Gastrocnemius medialis (tissue), 4 donors: ENCODE measurements at regions not wholly inside any gene's neighbourhood (a gene's known extent, or its start where the extent isn't known, plus 50 kb on each side); places are given as distances from the start of the nearest gene placed in this dataset.

Experiments used
- ATAC-seq, 2 donors: fragments of 150-250 bp; one replicate each; pipeline ENCODE4 v1.9.1; 2016
- DNase-seq, 2 donors: peaks; one replicate each; pipeline ENCODE4 v3.0.0-alpha.2; 2019
- H3K27ac ChIP-seq, 4 donors: fragments of 200-600 bp; sonication (generic); 1 replicate in 1 of 4; 2 replicates in 3 of 4; pipeline ENCODE4 v1.5.1; 2016 to 2018; ENCODE audit warnings: mild to moderate bottlenecking in 2 of 4, moderate library complexity in 1 of 4
- H3K27me3 ChIP-seq, 3 donors: fragments of 200-600 bp; sonication (generic) in 2 of 3; 1 replicate in 1 of 3; 2 replicates in 2 of 3; pipeline versions ENCODE4 v1.5.1 to v1.6.0; 2016 to 2019; ENCODE audit warnings: mild to moderate bottlenecking in 1 of 3, moderate library complexity in 1 of 3
- H3K36me3 ChIP-seq, 2 donors: fragments of 200-600 bp; sonication (generic) in 1 of 2; one replicate each; pipeline ENCODE4 v1.5.1; 2017 to 2018
- H3K4me1 ChIP-seq, 2 donors: fragments of 200-600 bp; sonication (generic) in 1 of 2; one replicate each; pipeline ENCODE4 v1.5.1; 2016 to 2017; ENCODE audit warnings: mild to moderate bottlenecking in 2 of 2
- H3K4me3 ChIP-seq, 4 donors: fragments of 200-600 bp; sonication (generic) in 3 of 4; 1 replicate in 1 of 4; 2 replicates in 3 of 4; pipeline ENCODE4 v1.5.1; 2016 to 2019; ENCODE audit warnings: mild to moderate bottlenecking in 2 of 4
- H3K9me3 ChIP-seq, 3 donors: fragments of 200-600 bp; sonication (generic) in 2 of 3; 1 replicate in 1 of 3; 2 replicates in 2 of 3; pipeline ENCODE4 v1.5.1; 2016 to 2019
- POLR2A ChIP-seq, 2 donors: fragments of 450-650 bp; IDR thresholded peaks; one replicate each; pipeline ENCODE4 v1.6.1; 2017; ENCODE audit warnings: antibody characterized with exemption in 2 of 2, mild to moderate bottlenecking in 2 of 2, moderate library complexity in 2 of 2
- in situ Hi-C, 4 donors: fragments of 200-750 bp; cut with MboI; loops; one replicate each; pipeline versions ENCODE4 v1.15.0 to v1.8.0; 2017; ENCODE audit warnings: low sequenced_read_pairs in 4 of 4
- intact Hi-C: fragments of 100-400 bp; cut with DNase I; formaldehyde crosslinking; loops from one replicate; pipeline ENCODE4 v1.15.1; 2023; ENCODE audit warnings: low total_unique reads
- TF ChIP-seq, protein P1 (sequence below), 5 experiments: fragments of 450-650 bp in 3 of 5; fragments of 200-600 bp in 2 of 5; sonication (generic) in 2 of 5; IDR thresholded peaks in 4 of 5; conservative IDR thresholded peaks in 1 of 5; 1 replicate in 4 of 5; 2 replicates in 1 of 5; pipeline ENCODE4 v1.5.1; 2016 to 2019; ENCODE audit warnings: antibody characterized with exemption in 5 of 5, mild to moderate bottlenecking in 3 of 5, moderate library complexity in 3 of 5

DNA sequence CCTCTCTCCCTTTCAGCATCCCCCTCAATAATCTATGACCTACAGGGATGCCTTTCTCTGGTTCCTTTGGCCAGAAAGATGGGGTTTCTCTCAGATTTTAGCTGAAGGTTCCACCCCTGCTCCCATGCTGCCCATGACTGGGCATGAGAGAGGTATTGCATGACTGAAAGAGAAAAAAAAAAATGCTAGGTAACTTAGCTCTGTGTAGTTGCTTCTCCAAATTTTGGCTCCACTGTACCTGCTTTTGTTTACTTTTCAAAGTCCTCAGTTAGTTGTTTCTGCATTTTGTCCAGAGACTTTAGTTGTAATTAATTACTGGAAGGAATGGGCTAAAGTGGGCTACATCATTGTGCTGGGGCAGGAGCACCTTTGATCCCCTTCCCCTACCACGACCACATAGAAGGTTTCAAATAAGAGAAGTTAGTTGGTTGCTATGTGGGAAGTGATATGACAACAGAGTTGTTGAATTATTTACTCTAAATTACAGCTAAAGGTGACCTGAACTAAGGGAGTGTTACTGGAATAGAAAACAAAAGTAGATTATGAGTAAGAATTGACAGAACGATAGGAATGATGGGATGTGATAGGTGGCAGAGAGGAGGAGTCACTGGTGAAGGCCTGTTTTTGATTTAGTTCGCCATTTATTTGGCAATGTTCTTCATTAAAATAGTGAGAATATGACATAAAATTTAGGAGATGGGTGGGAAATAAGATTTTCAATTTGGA, 605.4 kb upstream of the NR2F2 start:
- no peak overlapping the region for H3K27ac ChIP-seq
- no peaks in the 10 kb centered on the region for H3K4me1 ChIP-seq
- TF ChIP-seq POLR2A (IDR thresholded peaks at IDR 0.05), result no peak
- TF ChIP-seq, protein P1, sequence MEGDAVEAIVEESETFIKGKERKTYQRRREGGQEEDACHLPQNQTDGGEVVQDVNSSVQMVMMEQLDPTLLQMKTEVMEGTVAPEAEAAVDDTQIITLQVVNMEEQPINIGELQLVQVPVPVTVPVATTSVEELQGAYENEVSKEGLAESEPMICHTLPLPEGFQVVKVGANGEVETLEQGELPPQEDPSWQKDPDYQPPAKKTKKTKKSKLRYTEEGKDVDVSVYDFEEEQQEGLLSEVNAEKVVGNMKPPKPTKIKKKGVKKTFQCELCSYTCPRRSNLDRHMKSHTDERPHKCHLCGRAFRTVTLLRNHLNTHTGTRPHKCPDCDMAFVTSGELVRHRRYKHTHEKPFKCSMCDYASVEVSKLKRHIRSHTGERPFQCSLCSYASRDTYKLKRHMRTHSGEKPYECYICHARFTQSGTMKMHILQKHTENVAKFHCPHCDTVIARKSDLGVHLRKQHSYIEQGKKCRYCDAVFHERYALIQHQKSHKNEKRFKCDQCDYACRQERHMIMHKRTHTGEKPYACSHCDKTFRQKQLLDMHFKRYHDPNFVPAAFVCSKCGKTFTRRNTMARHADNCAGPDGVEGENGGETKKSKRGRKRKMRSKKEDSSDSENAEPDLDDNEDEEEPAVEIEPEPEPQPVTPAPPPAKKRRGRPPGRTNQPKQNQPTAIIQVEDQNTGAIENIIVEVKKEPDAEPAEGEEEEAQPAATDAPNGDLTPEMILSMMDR (IDR thresholded peaks at IDR 0.05 in 4 of 5, conservative IDR thresholded peaks at IDR 0.05 in 1 of 5), result no peak
- intact Hi-C loops, result no loop called here
- no peaks in the 10 kb centered on the region for H3K27me3 ChIP-seq
- in situ Hi-C loops, result no loop called here
- no peaks in the 10 kb centered on the region for H3K36me3 ChIP-seq
- no peak overlapping the region for H3K4me3 ChIP-seq
- no peaks in the 10 kb centered on the region for H3K9me3 ChIP-seq
- ATAC-seq, result no peak
- DNase-seq, result no peak

DNA sequence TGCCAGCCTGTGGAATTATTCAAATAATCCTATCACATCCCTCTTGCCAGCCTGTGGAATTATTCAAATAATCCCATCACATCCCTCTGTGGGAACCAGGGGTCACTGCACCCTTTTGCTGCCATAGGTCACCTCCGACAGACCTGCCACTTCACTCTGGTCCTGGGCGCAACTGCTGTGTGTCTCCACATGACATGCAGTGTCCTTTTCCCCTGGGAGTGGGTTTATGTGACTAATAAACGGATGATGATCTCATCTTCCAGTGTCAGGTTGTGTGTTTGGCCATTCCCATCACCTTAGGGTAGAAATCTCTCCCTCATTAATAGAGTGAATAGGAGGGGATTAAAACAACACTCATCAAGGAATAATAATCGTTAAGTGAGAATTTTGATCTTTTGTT, 603.6 kb upstream of the NR2F2 start:
- Histone ChIP-seq H3K27ac (no peak overlapping the region), H3K9me3 (no peaks in the 10 kb centered on the region), H3K4me3 (no peak overlapping the region), H3K36me3 (no peaks in the 10 kb centered on the region), H3K4me1 (no peaks in the 10 kb centered on the region), H3K27me3 (no peaks in the 10 kb centered on the region)
- intact Hi-C loops (no loop called here), in situ Hi-C loops (no loop called here)
- ATAC-seq, result no peak
- DNase-seq, result no peak
- TF ChIP-seq POLR2A (IDR thresholded peaks at IDR 0.05), result no peak
- TF ChIP-seq, protein P1 (IDR thresholded peaks at IDR 0.05 in 4 of 5, conservative IDR thresholded peaks at IDR 0.05 in 1 of 5), result no peak

DNA sequence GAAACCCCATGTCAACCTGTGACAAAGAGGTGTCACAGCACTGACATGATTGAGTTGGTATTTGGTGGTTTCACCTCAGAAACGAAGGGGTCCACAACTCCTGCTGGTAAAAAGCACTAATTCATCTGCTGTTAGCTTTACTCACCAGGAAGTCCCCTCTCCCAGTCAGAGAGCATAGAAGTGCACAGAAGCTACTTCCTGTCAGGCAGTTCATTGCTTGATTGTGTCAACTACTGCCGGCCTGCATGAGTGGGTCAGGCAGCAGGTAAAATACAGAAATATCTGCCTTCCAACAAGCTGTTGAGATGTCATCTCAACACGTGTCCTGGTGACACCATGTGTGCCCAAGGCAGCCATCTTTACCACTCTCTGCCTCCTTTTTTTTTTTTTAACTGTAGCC, 596.6 kb upstream of the NR2F2 start:
- no peak for TF ChIP-seq POLR2A (IDR thresholded peaks at IDR 0.05)
- TF ChIP-seq, protein P1 (IDR thresholded peaks at IDR 0.05 in 4 of 5, conservative IDR thresholded peaks at IDR 0.05 in 1 of 5), result no peak
- ATAC-seq, result no peak
- Histone ChIP-seq H3K27ac (no peak overlapping the region), H3K4me1 (no peaks in the 10 kb centered on the region), H3K9me3 (no peaks in the 10 kb centered on the region), H3K36me3 (no peaks in the 10 kb centered on the region), H3K4me3 (no peak overlapping the region), H3K27me3 (no peaks in the 10 kb centered on the region)
- in situ Hi-C loops, result no loop called here
- no peak for DNase-seq
- intact Hi-C loops, result loop anchor here (5.0 kb wide), 1 partner anchor 193 kb away; no protein-coding TSS in a partner anchor

- in situ Hi-C loops, result no loop called here
- no peak overlapping the region for H3K27ac ChIP-seq
These were observed 595.8 kb upstream of the NR2F2 start for GRCh38 chr15:95734422-95735316.

More at GRCh38 chr15:95734422-95735316, 595.8 kb upstream of the NR2F2 start:
- DNase-seq (no peak), ATAC-seq (no peak)
- TF ChIP-seq, protein P1 (IDR thresholded peaks at IDR 0.05 in 4 of 5, conservative IDR thresholded peaks at IDR 0.05 in 1 of 5), result no peak
- TF ChIP-seq POLR2A (IDR thresholded peaks at IDR 0.05), result no peak
- H3K4me1 ChIP-seq, result no peaks in the 10 kb centered on the region
- no peaks in the 10 kb centered on the region for H3K36me3 ChIP-seq
- intact Hi-C loops, result loop anchor here (5.0 kb wide), 1 partner anchor 193 kb away; no protein-coding TSS in a partner anchor
- no peaks in the 10 kb centered on the region for H3K27me3 ChIP-seq
- no peak overlapping the region for H3K4me3 ChIP-seq
- H3K9me3 ChIP-seq, result no peaks in the 10 kb centered on the region
